CD14-positive monocyte (primary cell): ENCODE measurements at regions not wholly inside any gene's neighbourhood (a gene's known extent, or its start where the extent isn't known, plus 50 kb on each side); places are given as distances from the start of the nearest gene placed in this dataset.

Source experiments
- DNase-seq, 3 donors: peaks; one replicate each; pipeline ENCODE4 v3.0.0-alpha.2; 2011 to 2022
- H2AFZ ChIP-seq: 2 replicates; pipeline ENCODE4 v1.6.0; 2012; ENCODE audit warnings: mild to moderate bottlenecking, low read depth, low read length, inconsistent platforms; ENCODE audit not compliant: insufficient read depth, poor library complexity, severe bottlenecking
- H3K27ac ChIP-seq, 2 donors: 1 replicate in 1 of 2; 2 replicates in 1 of 2; pipeline ENCODE4 v1.5.1; 2012 to 2013; ENCODE audit warnings: low read length in 2 of 2, control low read depth in 1 of 2, inconsistent platforms in 1 of 2, low read depth in 1 of 2, mild to moderate bottlenecking in 1 of 2
- H3K27me3 ChIP-seq, 2 donors: one replicate each; pipeline versions ENCODE4 v1.6.0 to v1.6.1; 2011 to 2013; ENCODE audit warnings: low read length in 2 of 2; ENCODE audit not compliant: control insufficient read depth in 2 of 2, insufficient read depth in 2 of 2
- H3K36me3 ChIP-seq, 2 donors: replicated peaks in 1 of 2; 1 replicate in 1 of 2; 2 replicates in 1 of 2; pipeline versions ENCODE4 v1.5.1 to v1.6.1; 2012 to 2013; ENCODE audit warnings: low read length in 2 of 2, control low read depth in 1 of 2, inconsistent platforms in 1 of 2, mild to moderate bottlenecking in 1 of 2; ENCODE audit not compliant: insufficient read depth in 2 of 2, control insufficient read depth in 1 of 2
- H3K4me1 ChIP-seq, 2 donors: 1 replicate in 1 of 2; 2 replicates in 1 of 2; pipeline versions ENCODE4 v1.5.1 to v1.6.1; 2012 to 2013; ENCODE audit warnings: low read length in 2 of 2, control low read depth in 1 of 2, inconsistent platforms in 1 of 2, mild to moderate bottlenecking in 1 of 2, moderate library complexity in 1 of 2; ENCODE audit not compliant: insufficient read depth in 2 of 2, control insufficient read depth in 1 of 2
- H3K4me2 ChIP-seq: replicated peaks from 2 replicates; pipeline ENCODE3; 2012; ENCODE audit warnings: low read length, moderate library complexity, mild to moderate bottlenecking; ENCODE audit not compliant: poor library complexity, severe bottlenecking; ENCODE audit errors: extremely low read depth
- H3K4me3 ChIP-seq, 3 experiments: fragments of 200-600 bp in 1 of 3; sonication (generic) in 1 of 3; replicated peaks in 1 of 3; 1 replicate in 2 of 3; 2 replicates in 1 of 3; pipeline ENCODE4 v1.5.1; 2011 to 2013; ENCODE audit warnings: low read length in 3 of 3, mild to moderate bottlenecking in 3 of 3, control low read depth in 2 of 3, low read depth in 2 of 3, inconsistent platforms in 1 of 3, moderate library complexity in 1 of 3
- H3K79me2 ChIP-seq: 2 replicates; pipeline ENCODE4 v1.6.0; 2012; ENCODE audit warnings: mild to moderate bottlenecking, control low read depth, inconsistent platforms, low read length, moderate library complexity; ENCODE audit not compliant: insufficient read depth
- H3K9ac ChIP-seq: 2 replicates; pipeline ENCODE4 v1.6.0; 2017; ENCODE audit warnings: low read length, mild to moderate bottlenecking; ENCODE audit not compliant: insufficient read depth, poor library complexity, severe bottlenecking
- H3K9me3 ChIP-seq, 2 donors: replicated peaks in 1 of 2; 1 replicate in 1 of 2; 2 replicates in 1 of 2; pipeline versions ENCODE4 v1.5.1 to v1.6.1; 2012 to 2013; ENCODE audit warnings: low read length in 2 of 2, control low read depth in 1 of 2; ENCODE audit not compliant: control insufficient read depth in 1 of 2, insufficient read depth in 1 of 2
- H4K20me1 ChIP-seq: 2 replicates; pipeline ENCODE4 v1.6.0; 2012; ENCODE audit warnings: mild to moderate bottlenecking, low read length, control low read depth, moderate library complexity; ENCODE audit not compliant: insufficient read depth
- H3K27ac Mint-ChIP-seq, 7 donors: one replicate each; pipeline ENCODE4 v1.8.0; 2020; ENCODE audit warnings: mild to moderate bottlenecking in 7 of 7, mixed read lengths in 7 of 7, moderate library complexity in 6 of 7, inconsistent platforms in 2 of 7
- H3K27me3 Mint-ChIP-seq, 3 donors: one replicate each; pipeline ENCODE4 v1.8.0; 2021 to 2022; ENCODE audit warnings: low read depth in 3 of 3, mild to moderate bottlenecking in 3 of 3, mixed read lengths in 3 of 3, moderate library complexity in 3 of 3, inconsistent platforms in 1 of 3
- H3K36me3 Mint-ChIP-seq, 2 donors: one replicate each; pipeline ENCODE4 v1.8.0; 2020; ENCODE audit warnings: mixed read lengths in 2 of 2, inconsistent platforms in 1 of 2, mild to moderate bottlenecking in 1 of 2
- H3K4me1 Mint-ChIP-seq: one replicate; pipeline ENCODE4 v1.8.0; 2020; ENCODE audit warnings: mild to moderate bottlenecking, mixed read lengths
- H3K4me3 Mint-ChIP-seq, 2 donors: one replicate each; pipeline ENCODE4 v1.8.0; 2020; ENCODE audit warnings: mild to moderate bottlenecking in 2 of 2, mixed read lengths in 2 of 2, moderate library complexity in 1 of 2
- H3K9me3 Mint-ChIP-seq, 7 donors: one replicate each; pipeline ENCODE4 v1.8.0; 2020 to 2022; ENCODE audit warnings: mixed read lengths in 7 of 7, mild to moderate bottlenecking in 6 of 7, moderate library complexity in 6 of 7, inconsistent platforms in 2 of 7
- CTCF ChIP-seq: fragments of 200-600 bp; IDR thresholded peaks from one replicate; pipeline ENCODE4 v1.8.0; 2022; ENCODE audit warnings: antibody characterized with exemption, mild to moderate bottlenecking
- WGBS: methylation state at CpG from one replicate; pipeline ENCODE4 v1.1.5; 2013; ENCODE audit warnings: missing lambda C conversion rate; ENCODE audit not compliant: insufficient coverage; 5-methylcytosine and 5-hydroxymethylcytosine counted together
- intact Hi-C, 2 donors: fragments of 100-400 bp; cut with micrococcal nuclease; formaldehyde crosslinking; loops; one replicate each; pipeline versions ENCODE4 v1.15.0 to v1.15.1; 2023

DNA sequence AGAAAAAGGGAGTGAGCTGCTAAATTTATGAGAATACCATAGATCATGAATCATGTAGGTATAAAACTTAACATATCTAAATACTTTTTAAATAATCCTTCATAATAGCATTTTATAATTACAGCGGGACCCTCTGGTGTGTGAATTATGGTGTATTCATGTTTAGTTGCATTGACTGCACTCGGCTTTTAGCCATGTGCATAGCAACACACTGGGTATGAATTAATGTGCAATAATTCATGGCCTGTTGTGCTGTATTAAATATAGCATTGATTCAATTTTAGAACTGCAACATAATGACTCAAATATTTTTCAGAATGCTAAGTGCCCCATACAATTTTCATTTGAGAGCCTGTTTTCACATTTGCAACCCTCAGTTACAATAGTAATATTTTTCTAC, 249.6 kb upstream of the G2E3 start:
- Histone ChIP-seq H3K79me2 (no peaks in the 10 kb centered on the region), H4K20me1 (no peaks in the 10 kb centered on the region), H3K4me3 (no peak overlapping the region), H3K9ac (no peak overlapping the region), H2AFZ (no peak overlapping the region), H3K27me3 (no peaks in the 10 kb centered on the region), H3K4me2 (no peak overlapping the region), H3K36me3 (no peaks in the 10 kb centered on the region), H3K9me3 (peaks cover 0 to 1% of the 10 kb centered on the region in 2 donors), H3K4me1 (no peaks in the 10 kb centered on the region), H3K27ac (no peak overlapping the region)
- peaks cover 0 to 5% (median 2%) of the 10 kb centered on the region in 7 donors for H3K9me3 Mint-ChIP-seq
- DNase-seq: no peak
- H3K27ac Mint-ChIP-seq: no peak overlapping the region
- peaks cover 0 to 3% (median 0%) of the 10 kb centered on the region in 3 donors for H3K27me3 Mint-ChIP-seq
- intact Hi-C loops: no loop called here
- H3K4me3 Mint-ChIP-seq: no peak overlapping the region
- TF ChIP-seq CTCF: no peak
- no peaks in the 10 kb centered on the region for H3K4me1 Mint-ChIP-seq
- no CpG with 5 or more reads among the region's 2 CpGs for WGBS
- no peaks in the 10 kb centered on the region for H3K36me3 Mint-ChIP-seq

- no peak for DNase-seq
- Histone ChIP-seq H2AFZ (no peak overlapping the region), H3K4me3 (no peak overlapping the region), H3K27me3 (no peaks in the 10 kb centered on the region), H3K9me3 (peaks cover 4 to 11% of the 10 kb centered on the region in 2 donors), H3K36me3 (no peaks in the 10 kb centered on the region), H4K20me1 (no peaks in the 10 kb centered on the region), H3K79me2 (no peaks in the 10 kb centered on the region), H3K27ac (no peak overlapping the region), H3K4me2 (no peak overlapping the region), H3K4me1 (no peaks in the 10 kb centered on the region), H3K9ac (no peak overlapping the region)
- no peaks in the 10 kb centered on the region for H3K4me1 Mint-ChIP-seq
- no peak overlapping the region for H3K4me3 Mint-ChIP-seq
- peaks cover 0 to 3% (median 0%) of the 10 kb centered on the region in 3 donors for H3K27me3 Mint-ChIP-seq
- no peak for TF ChIP-seq CTCF
- intact Hi-C loops: no loop called here
- peaks cover 2 to 6% (median 4%) of the 10 kb centered on the region in 7 donors for H3K9me3 Mint-ChIP-seq
- no peak overlapping the region for H3K27ac Mint-ChIP-seq
- no CpG with 5 or more reads among the region's 1 CpG for WGBS
- no peaks in the 10 kb centered on the region for H3K36me3 Mint-ChIP-seq
Measured at GRCh38 chr14:30312214-30312613, 246.7 kb upstream of the G2E3 start.
